GM23248 (cell line): ENCODE measurements at regions not wholly inside any gene's neighbourhood (a gene's known extent, or its start where the extent isn't known, plus 50 kb on each side); places are given as distances from the start of the nearest gene placed in this dataset.

Experiments
- DNase-seq: peaks from one replicate; pipeline ENCODE4 v3.0.0-alpha.2; 2015
- H2AFZ ChIP-seq: fragments of 200-600 bp; sonication (generic); 2 replicates; pipeline ENCODE4 v1.6.1; 2016; ENCODE audit warnings: antibody characterized with exemption
- H3F3A ChIP-seq: fragments of 200-600 bp; sonication (generic); 2 replicates; pipeline ENCODE4 v1.6.1; 2016; ENCODE audit warnings: mild to moderate bottlenecking, antibody characterized with exemption, mixed run types; ENCODE audit not compliant: insufficient read depth
- H3K27ac ChIP-seq: fragments of 200-600 bp; sonication (generic); 2 replicates; pipeline ENCODE4 v1.5.1; 2016; ENCODE audit warnings: mild to moderate bottlenecking
- H3K27me3 ChIP-seq: fragments of 200-600 bp; sonication (generic); replicated peaks from 2 replicates; pipeline ENCODE4 v1.6.1; 2016; ENCODE audit warnings: mild to moderate bottlenecking; ENCODE audit not compliant: insufficient read depth
- H3K36me3 ChIP-seq: fragments of 200-600 bp; sonication (generic); 2 replicates; pipeline ENCODE4 v1.6.1; 2016; ENCODE audit warnings: low read depth, mild to moderate bottlenecking
- H3K4me1 ChIP-seq: fragments of 200-600 bp; sonication (generic); 2 replicates; pipeline ENCODE4 v1.6.1; 2016; ENCODE audit warnings: mild to moderate bottlenecking; ENCODE audit not compliant: insufficient read depth
- H3K4me2 ChIP-seq: fragments of 200-600 bp; sonication (generic); one replicate; pipeline ENCODE4 v1.6.1; 2016; ENCODE audit warnings: mild to moderate bottlenecking; ENCODE audit not compliant: unreplicated experiment
- H3K4me3 ChIP-seq: fragments of 200-600 bp; sonication (generic); 2 replicates; pipeline ENCODE4 v1.5.1; 2016; ENCODE audit warnings: mild to moderate bottlenecking
- H3K79me2 ChIP-seq: fragments of 200-600 bp; sonication (generic); 2 replicates; pipeline ENCODE4 v1.6.1; 2016; ENCODE audit warnings: mild to moderate bottlenecking; ENCODE audit not compliant: insufficient read depth
- H3K9ac ChIP-seq: fragments of 200-600 bp; sonication (generic); 2 replicates; pipeline ENCODE4 v1.6.1; 2016; ENCODE audit warnings: mild to moderate bottlenecking
- H3K9me2 ChIP-seq: fragments of 200-600 bp; sonication (generic); 2 replicates; pipeline ENCODE4 v1.6.1; 2016; ENCODE audit warnings: mixed run types, mild to moderate bottlenecking, moderate library complexity; ENCODE audit not compliant: insufficient read depth
- H3K9me3 ChIP-seq: fragments of 200-600 bp; sonication (generic); one replicate; pipeline ENCODE4 v1.6.1; 2017; ENCODE audit warnings: low read depth
- H4K20me1 ChIP-seq: fragments of 200-600 bp; sonication (generic); 2 replicates; pipeline ENCODE4 v1.6.0; 2016; ENCODE audit not compliant: insufficient read depth
- EZH2 ChIP-seq: fragments of 200-600 bp; sonication (generic); IDR thresholded peaks from 2 replicates; pipeline ENCODE4 v1.6.1; 2018; ENCODE audit warnings: antibody characterized with exemption, mild to moderate bottlenecking; ENCODE audit not compliant: insufficient read depth, poor library complexity, severe bottlenecking
- EZH2phosphoT487 ChIP-seq: fragments of 200-600 bp; sonication (generic); IDR thresholded peaks from 2 replicates; pipeline ENCODE4 v1.6.1; 2018; ENCODE audit warnings: antibody characterized with exemption, moderate library complexity, mild to moderate bottlenecking, low read depth; ENCODE audit not compliant: insufficient read depth
- WGBS, 2 experiments: methylation state at CpG; one replicate each; pipeline ENCODE4 v1.1.6; 2015 to 2017; ENCODE audit warnings: low lambda C conversion rate in 2 of 2, low coverage in 1 of 2; ENCODE audit errors: missing lambda C conversion rate in 2 of 2; 5-methylcytosine and 5-hydroxymethylcytosine counted together
- in situ Hi-C: fragments of 300-500 bp; cut with MboI; formaldehyde crosslinking; loops from 2 replicates; pipeline ENCODE4 v1.15.0; 2020

GRCh38 chr13:81320516-81320915 lies 979.6 kb upstream of the SPRY2 start:
- no peak for TF ChIP-seq EZH2
- no peak for TF ChIP-seq EZH2phosphoT487
- in situ Hi-C loops, result no loop called here
- Histone ChIP-seq H3K36me3 (no peaks in the 10 kb centered on the region), H2AFZ (no peak overlapping the region), H3K9me2 (no peaks in the 10 kb centered on the region), H4K20me1 (no peaks in the 10 kb centered on the region), H3K9ac (no peak overlapping the region), H3K4me2 (no peak overlapping the region), H3K4me1 (no peaks in the 10 kb centered on the region), H3K27ac (no peak overlapping the region), H3F3A (no peaks in the 10 kb centered on the region), H3K79me2 (no peaks in the 10 kb centered on the region), H3K4me3 (no peak overlapping the region), H3K9me3 (no peaks in the 10 kb centered on the region), H3K27me3 (no peaks in the 10 kb centered on the region)
- 24 to 35% methylated on average over 2 of the region's 2 CpGs for WGBS, 2 experiments
- DNase-seq, result no peak

GRCh38 chr13:81319351-81319750 lies 978.4 kb upstream of the SPRY2 start:
- Histone ChIP-seq H4K20me1 (no peaks in the 10 kb centered on the region), H3K9ac (no peak overlapping the region), H3K9me2 (no peaks in the 10 kb centered on the region), H3K4me1 (no peaks in the 10 kb centered on the region), H3K4me2 (no peak overlapping the region), H3K27me3 (no peaks in the 10 kb centered on the region), H3K27ac (no peak overlapping the region), H2AFZ (no peak overlapping the region), H3K79me2 (no peaks in the 10 kb centered on the region), H3K4me3 (no peak overlapping the region), H3F3A (no peaks in the 10 kb centered on the region), H3K36me3 (no peaks in the 10 kb centered on the region), H3K9me3 (no peaks in the 10 kb centered on the region)
- 14 to 15% methylated on average over 3 of the region's 3 CpGs for WGBS, 2 experiments
- in situ Hi-C loops, result no loop called here
- TF ChIP-seq EZH2, result no peak
- no peak for TF ChIP-seq EZH2phosphoT487
- DNase-seq, result no peak

GRCh38 chr13:81318231-81319019 lies 977.5 kb upstream of the SPRY2 start:
- 28 to 30% methylated on average over 4 of the region's 4 CpGs for WGBS, 2 experiments
- H4K20me1 ChIP-seq, result no peaks in the 10 kb centered on the region
- H3K4me3 ChIP-seq, result no peak overlapping the region
- no peaks in the 10 kb centered on the region for H3K9me2 ChIP-seq
- in situ Hi-C loops, result no loop called here
- no peaks in the 10 kb centered on the region for H3K27me3 ChIP-seq
- no peaks in the 10 kb centered on the region for H3K4me1 ChIP-seq
- no peak for DNase-seq
- no peaks in the 10 kb centered on the region for H3F3A ChIP-seq
- no peak overlapping the region for H3K9ac ChIP-seq
- H3K27ac ChIP-seq, result no peak overlapping the region
- H2AFZ ChIP-seq, result no peak overlapping the region
- H3K79me2 ChIP-seq, result no peaks in the 10 kb centered on the region
- H3K9me3 ChIP-seq, result no peaks in the 10 kb centered on the region
- TF ChIP-seq EZH2, result no peak
- no peak for TF ChIP-seq EZH2phosphoT487
- H3K4me2 ChIP-seq, result no peak overlapping the region
- H3K36me3 ChIP-seq, result no peaks in the 10 kb centered on the region

- in situ Hi-C loops, result no loop called here
- H3K36me3 ChIP-seq, result no peaks in the 10 kb centered on the region
- H3K4me2 ChIP-seq, result no peak overlapping the region
- H3K4me1 ChIP-seq, result no peaks in the 10 kb centered on the region
- TF ChIP-seq EZH2phosphoT487 (no peak), EZH2 (no peak)
- 22 to 32% methylated on average over 3 of the region's 3 CpGs for WGBS, 2 experiments
- H3K79me2 ChIP-seq, result no peaks in the 10 kb centered on the region
- H3K9ac ChIP-seq, result no peak overlapping the region
- H3K4me3 ChIP-seq, result no peak overlapping the region
- no peaks in the 10 kb centered on the region for H3K9me2 ChIP-seq
- no peaks in the 10 kb centered on the region for H3K27me3 ChIP-seq
- H3F3A ChIP-seq, result no peaks in the 10 kb centered on the region
- no peak for DNase-seq
- H3K27ac ChIP-seq, result no peak overlapping the region
- H2AFZ ChIP-seq, result no peak overlapping the region
- no peaks in the 10 kb centered on the region for H4K20me1 ChIP-seq
- H3K9me3 ChIP-seq, result no peaks in the 10 kb centered on the region
Measured at GRCh38 chr13:81314461-81314860, 973.5 kb upstream of the SPRY2 start.
